Esophagus squamous epithelium (tissue), 4 donors: ENCODE measurements at regions not wholly inside any gene's neighbourhood (a gene's known extent, or its start where the extent isn't known, plus 50 kb on each side); places are given as distances from the start of the nearest gene placed in this dataset.
"Not testable (repeated sequence)": the region's sequence is repeated elsewhere in the genome, so short reads cannot be mapped to it uniquely, and the experiment has no call there.

ENCODE experiments used
- CTCF ChIP-seq, 6 experiments: fragments of 450-650 bp in 4 of 6; fragments of 200-600 bp in 2 of 6; sonication (generic) in 2 of 6; IDR thresholded peaks; one replicate each; pipeline ENCODE4 v1.5.1; 2016 to 2019; ENCODE audit warnings: antibody characterized with exemption in 6 of 6, mild to moderate bottlenecking in 4 of 6, moderate library complexity in 4 of 6
- POLR2A ChIP-seq, 4 donors: fragments of 450-650 bp; IDR thresholded peaks; one replicate each; pipeline ENCODE4 v1.6.1; 2017; ENCODE audit warnings: antibody characterized with exemption in 4 of 4, mild to moderate bottlenecking in 4 of 4, moderate library complexity in 3 of 4

- TF ChIP-seq CTCF, POLR2A (IDR thresholded peaks at IDR 0.05): not testable (repeated sequence)
These were observed 444.9 kb downstream of the SPIN4 start for GRCh38 chrX:62906200-62906599.
